Tibial artery (tissue), 4 donors: ENCODE measurements at regions not wholly inside any gene's neighbourhood (a gene's known extent, or its start where the extent isn't known, plus 50 kb on each side); places are given as distances from the start of the nearest gene placed in this dataset.

ENCODE experiments used
- DNase-seq, 2 donors: peaks; one replicate each; pipeline ENCODE4 v3.0.0-alpha.2; 2019
- H3K27ac ChIP-seq, 2 donors: fragments of 200-600 bp; sonication (generic) in 1 of 2; 1 replicate in 1 of 2; 2 replicates in 1 of 2; pipeline ENCODE4 v1.5.1; 2018 to 2019; ENCODE audit warnings: mild to moderate bottlenecking in 1 of 2
- H3K27me3 ChIP-seq, 2 donors: fragments of 200-600 bp; sonication (generic) in 1 of 2; one replicate each; pipeline versions ENCODE4 v1.5.1 to v1.6.0; 2016 to 2019
- H3K36me3 ChIP-seq, 3 donors: fragments of 200-600 bp; sonication (generic) in 2 of 3; one replicate each; pipeline ENCODE4 v1.5.1; 2016 to 2019; ENCODE audit warnings: mild to moderate bottlenecking in 2 of 3
- H3K4me1 ChIP-seq, 4 donors: fragments of 200-600 bp; sonication (generic) in 2 of 4; 1 replicate in 3 of 4; 2 replicates in 1 of 4; pipeline ENCODE4 v1.5.1; 2016 to 2019
- H3K4me3 ChIP-seq, 2 donors: fragments of 200-600 bp; sonication (generic) in 1 of 2; 1 replicate in 1 of 2; 2 replicates in 1 of 2; pipeline ENCODE4 v1.5.1; 2018 to 2019; ENCODE audit warnings: mild to moderate bottlenecking in 2 of 2
- H3K9me3 ChIP-seq, 3 donors: fragments of 200-600 bp; sonication (generic) in 1 of 3; one replicate each; pipeline ENCODE4 v1.5.1; 2016 to 2019
- intact Hi-C: fragments of 100-400 bp; cut with DNase I; formaldehyde crosslinking; loops from one replicate; pipeline ENCODE4 v1.15.0; 2023; ENCODE audit warnings: low total_unique reads
- TF ChIP-seq, protein P1 (sequence below), 2 experiments: fragments of 200-600 bp in 1 of 2; fragments of 450-650 bp in 1 of 2; IDR thresholded peaks; one replicate each; pipeline ENCODE4 v1.5.1; 2017 to 2019; ENCODE audit warnings: antibody characterized with exemption in 2 of 2, mild to moderate bottlenecking in 1 of 2, moderate library complexity in 1 of 2

DNA sequence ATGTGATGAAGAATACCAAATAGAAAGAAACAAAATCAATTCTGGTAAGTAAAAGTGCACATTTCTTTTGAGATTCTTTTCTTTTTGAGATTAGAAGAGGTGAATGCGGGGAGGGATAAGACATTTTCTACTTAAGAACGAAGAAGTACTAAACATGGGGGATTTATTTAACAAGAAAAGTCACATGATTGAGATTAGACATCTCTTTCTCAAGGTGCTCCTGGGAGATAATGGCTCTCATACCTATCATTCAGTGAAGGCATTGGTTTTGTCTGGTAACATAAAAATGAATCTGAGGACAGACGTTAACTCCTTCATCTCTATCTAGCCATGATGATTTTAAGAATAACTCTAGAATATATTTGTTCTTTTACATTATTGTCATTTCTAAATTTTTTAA, 147.9 kb upstream of the SAMSN1 start:
- no peak overlapping the region for H3K4me3 ChIP-seq
- H3K36me3 ChIP-seq: no peaks in the 10 kb centered on the region

GRCh38 chr21:14691914-14692313, 145.8 kb upstream of the SAMSN1 start:
- DNase-seq: no peak
- no peaks in the 10 kb centered on the region for H3K4me1 ChIP-seq
- no peaks in the 10 kb centered on the region for H3K27me3 ChIP-seq
- H3K9me3 ChIP-seq: no peaks in the 10 kb centered on the region
- H3K4me3 ChIP-seq: no peak overlapping the region
- H3K36me3 ChIP-seq: no peaks in the 10 kb centered on the region
- TF ChIP-seq, protein P1, sequence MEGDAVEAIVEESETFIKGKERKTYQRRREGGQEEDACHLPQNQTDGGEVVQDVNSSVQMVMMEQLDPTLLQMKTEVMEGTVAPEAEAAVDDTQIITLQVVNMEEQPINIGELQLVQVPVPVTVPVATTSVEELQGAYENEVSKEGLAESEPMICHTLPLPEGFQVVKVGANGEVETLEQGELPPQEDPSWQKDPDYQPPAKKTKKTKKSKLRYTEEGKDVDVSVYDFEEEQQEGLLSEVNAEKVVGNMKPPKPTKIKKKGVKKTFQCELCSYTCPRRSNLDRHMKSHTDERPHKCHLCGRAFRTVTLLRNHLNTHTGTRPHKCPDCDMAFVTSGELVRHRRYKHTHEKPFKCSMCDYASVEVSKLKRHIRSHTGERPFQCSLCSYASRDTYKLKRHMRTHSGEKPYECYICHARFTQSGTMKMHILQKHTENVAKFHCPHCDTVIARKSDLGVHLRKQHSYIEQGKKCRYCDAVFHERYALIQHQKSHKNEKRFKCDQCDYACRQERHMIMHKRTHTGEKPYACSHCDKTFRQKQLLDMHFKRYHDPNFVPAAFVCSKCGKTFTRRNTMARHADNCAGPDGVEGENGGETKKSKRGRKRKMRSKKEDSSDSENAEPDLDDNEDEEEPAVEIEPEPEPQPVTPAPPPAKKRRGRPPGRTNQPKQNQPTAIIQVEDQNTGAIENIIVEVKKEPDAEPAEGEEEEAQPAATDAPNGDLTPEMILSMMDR (IDR thresholded peaks at IDR 0.05): no peak
- intact Hi-C loops: no loop called here
- no peak overlapping the region for H3K27ac ChIP-seq

More for the DNA sequence above, 147.9 kb upstream of the SAMSN1 start:
- Histone ChIP-seq H3K9me3 (no peaks in the 10 kb centered on the region), H3K27me3 (no peaks in the 10 kb centered on the region), H3K27ac (no peak overlapping the region), H3K4me1 (no peaks in the 10 kb centered on the region)
- no peak for DNase-seq
- intact Hi-C loops: no loop called here
- TF ChIP-seq, protein P1 (IDR thresholded peaks at IDR 0.05): no peak

DNA sequence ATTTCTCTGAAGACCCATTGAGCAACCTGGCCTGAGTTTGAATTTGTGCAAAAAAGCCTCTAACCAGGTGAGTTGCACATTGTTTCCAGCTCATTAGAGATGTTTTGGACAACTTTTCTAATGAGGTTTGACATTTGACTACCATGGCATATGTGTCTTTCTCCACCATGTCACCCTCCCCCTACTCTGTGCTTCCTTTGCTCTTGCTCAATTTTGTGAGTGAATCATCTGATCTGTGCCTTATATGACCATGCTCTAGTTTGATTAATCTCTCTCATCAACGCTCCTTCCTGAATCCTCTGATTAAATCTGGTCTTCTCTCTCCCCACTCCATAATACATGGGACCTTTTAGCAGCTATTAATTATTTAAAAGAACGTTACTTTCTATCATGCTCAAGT, 144.8 kb upstream of the SAMSN1 start:
- Histone ChIP-seq H3K9me3 (no peaks in the 10 kb centered on the region), H3K27ac (no peak overlapping the region), H3K4me1 (no peaks in the 10 kb centered on the region), H3K36me3 (no peaks in the 10 kb centered on the region), H3K27me3 (no peaks in the 10 kb centered on the region), H3K4me3 (no peak overlapping the region)
- TF ChIP-seq, protein P1 (IDR thresholded peaks at IDR 0.05): no peak
- intact Hi-C loops: no loop called here
- DNase-seq: no peak

DNA sequence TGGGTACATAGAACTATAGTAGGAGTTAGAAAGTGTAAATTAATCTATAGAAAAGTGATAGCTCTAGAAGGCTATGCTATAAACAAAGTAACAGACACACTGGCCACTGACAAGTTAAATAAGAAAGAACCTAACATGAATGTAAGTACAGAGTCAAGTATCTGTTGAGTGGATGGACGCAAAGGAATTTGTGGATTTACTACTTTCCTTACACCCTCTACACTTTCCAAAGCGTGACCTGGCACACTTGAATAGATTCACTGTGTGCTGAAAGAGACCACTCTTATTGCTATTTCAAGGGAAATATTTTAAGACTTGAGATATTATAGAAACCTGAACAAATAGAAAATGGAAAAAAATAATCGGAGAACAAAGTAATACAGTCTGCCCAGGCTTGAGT, 142.8 kb upstream of the SAMSN1 start:
- Histone ChIP-seq H3K4me3 (no peak overlapping the region), H3K36me3 (no peaks in the 10 kb centered on the region), H3K27ac (no peak overlapping the region), H3K9me3 (no peaks in the 10 kb centered on the region), H3K4me1 (no peaks in the 10 kb centered on the region), H3K27me3 (no peaks in the 10 kb centered on the region)
- TF ChIP-seq, protein P1 (IDR thresholded peaks at IDR 0.05): no peak
- no peak for DNase-seq
- intact Hi-C loops: no loop called here

DNA sequence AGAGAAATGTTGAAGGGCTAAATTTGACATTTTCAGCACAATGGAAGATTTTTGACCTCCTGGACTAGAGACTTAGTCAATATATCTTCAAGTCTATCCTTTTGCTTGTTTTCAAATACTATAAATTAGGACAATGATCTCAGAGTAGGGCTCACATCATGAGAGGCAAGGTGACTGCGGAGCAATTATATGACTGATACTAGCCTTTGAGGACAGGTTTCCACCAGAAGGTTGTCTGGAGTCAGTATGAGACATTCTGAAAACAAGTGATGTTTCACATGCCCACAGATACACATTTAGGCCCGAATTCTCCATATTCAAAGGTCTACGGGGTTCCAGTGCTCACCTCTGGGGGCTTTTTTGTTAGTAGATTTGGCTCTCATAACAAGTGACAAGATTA, 142.3 kb upstream of the SAMSN1 start:
- intact Hi-C loops: no loop called here
- Histone ChIP-seq H3K27ac (no peak overlapping the region), H3K27me3 (no peaks in the 10 kb centered on the region), H3K4me1 (no peaks in the 10 kb centered on the region), H3K36me3 (no peaks in the 10 kb centered on the region), H3K9me3 (no peaks in the 10 kb centered on the region), H3K4me3 (no peak overlapping the region)
- DNase-seq: no peak
- TF ChIP-seq, protein P1 (IDR thresholded peaks at IDR 0.05): no peak

- H3K27ac ChIP-seq: no peak overlapping the region
- H3K36me3 ChIP-seq: no peaks in the 10 kb centered on the region
- no peaks in the 10 kb centered on the region for H3K27me3 ChIP-seq
- H3K4me3 ChIP-seq: no peak overlapping the region
- no peaks in the 10 kb centered on the region for H3K4me1 ChIP-seq
- intact Hi-C loops: no loop called here
- H3K9me3 ChIP-seq: no peaks in the 10 kb centered on the region
- DNase-seq: no peak
- TF ChIP-seq, protein P1 (IDR thresholded peaks at IDR 0.05): no peak
Observed at GRCh38 chr21:14687268-14687625, 141.1 kb upstream of the SAMSN1 start.
